ENCODE measurements at regions not wholly inside any gene's neighbourhood (a gene's known extent, or its start where the extent isn't known, plus 50 kb on each side); places are given as distances from the start of the nearest gene placed in this dataset.
A peak's percentile ranks its signal among the peaks of the same experiment; 100 is the strongest.

DNA sequence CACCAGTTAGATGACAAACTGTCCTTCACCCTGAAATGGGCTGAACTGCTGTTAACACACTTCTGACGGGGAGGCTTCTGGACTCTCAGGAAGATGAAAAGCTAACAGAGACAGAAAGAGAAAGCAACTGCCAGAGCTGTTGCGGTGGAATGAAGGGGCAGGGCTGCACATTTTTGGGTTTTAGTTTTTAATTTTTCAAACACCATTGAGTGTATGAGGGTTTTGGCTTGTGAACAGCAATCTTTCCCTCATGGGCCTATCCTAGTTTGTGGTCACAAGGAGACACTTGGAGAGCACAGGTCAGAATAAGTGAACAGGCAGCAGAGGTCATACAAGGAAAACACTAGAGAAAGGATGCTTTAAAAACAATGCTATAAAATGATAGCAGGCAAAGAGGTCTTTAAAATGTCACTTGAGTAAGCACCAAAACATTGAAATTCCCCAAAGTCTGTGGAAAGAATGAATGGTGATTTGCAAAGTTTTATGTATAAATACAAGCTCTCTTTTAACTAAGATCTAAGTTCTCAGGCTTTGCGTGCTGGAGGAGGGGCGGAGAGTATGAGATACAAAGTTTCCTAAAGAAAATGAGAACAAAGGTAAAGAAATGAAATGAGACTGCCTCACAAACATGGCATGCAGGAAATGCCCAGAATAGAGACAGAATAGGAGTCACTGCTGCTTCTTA is 101.4 kb upstream of the GLI3 start:
- no peaks in the 10 kb centered on the region for H3K36me3 ChIP-seq
- H3K4me1 ChIP-seq = no peaks in the 10 kb centered on the region
- ATAC-seq (peak; percentile 77), DNase-seq (peak in 2 of 4 donors; percentile 26 to 36)
- TF ChIP-seq, protein P1, sequence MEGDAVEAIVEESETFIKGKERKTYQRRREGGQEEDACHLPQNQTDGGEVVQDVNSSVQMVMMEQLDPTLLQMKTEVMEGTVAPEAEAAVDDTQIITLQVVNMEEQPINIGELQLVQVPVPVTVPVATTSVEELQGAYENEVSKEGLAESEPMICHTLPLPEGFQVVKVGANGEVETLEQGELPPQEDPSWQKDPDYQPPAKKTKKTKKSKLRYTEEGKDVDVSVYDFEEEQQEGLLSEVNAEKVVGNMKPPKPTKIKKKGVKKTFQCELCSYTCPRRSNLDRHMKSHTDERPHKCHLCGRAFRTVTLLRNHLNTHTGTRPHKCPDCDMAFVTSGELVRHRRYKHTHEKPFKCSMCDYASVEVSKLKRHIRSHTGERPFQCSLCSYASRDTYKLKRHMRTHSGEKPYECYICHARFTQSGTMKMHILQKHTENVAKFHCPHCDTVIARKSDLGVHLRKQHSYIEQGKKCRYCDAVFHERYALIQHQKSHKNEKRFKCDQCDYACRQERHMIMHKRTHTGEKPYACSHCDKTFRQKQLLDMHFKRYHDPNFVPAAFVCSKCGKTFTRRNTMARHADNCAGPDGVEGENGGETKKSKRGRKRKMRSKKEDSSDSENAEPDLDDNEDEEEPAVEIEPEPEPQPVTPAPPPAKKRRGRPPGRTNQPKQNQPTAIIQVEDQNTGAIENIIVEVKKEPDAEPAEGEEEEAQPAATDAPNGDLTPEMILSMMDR (IDR thresholded peaks at IDR 0.05) = no peak
- H3K27ac ChIP-seq = no peak overlapping the region
- intact Hi-C loops (cut with DNase I) = no loop called here
- H3K4me3 ChIP-seq = no peak overlapping the region
- H3K9me3 ChIP-seq = peaks cover 0 to 1% of the 10 kb centered on the region in 2 donors
- H3K27me3 ChIP-seq = no peaks in the 10 kb centered on the region

DNA sequence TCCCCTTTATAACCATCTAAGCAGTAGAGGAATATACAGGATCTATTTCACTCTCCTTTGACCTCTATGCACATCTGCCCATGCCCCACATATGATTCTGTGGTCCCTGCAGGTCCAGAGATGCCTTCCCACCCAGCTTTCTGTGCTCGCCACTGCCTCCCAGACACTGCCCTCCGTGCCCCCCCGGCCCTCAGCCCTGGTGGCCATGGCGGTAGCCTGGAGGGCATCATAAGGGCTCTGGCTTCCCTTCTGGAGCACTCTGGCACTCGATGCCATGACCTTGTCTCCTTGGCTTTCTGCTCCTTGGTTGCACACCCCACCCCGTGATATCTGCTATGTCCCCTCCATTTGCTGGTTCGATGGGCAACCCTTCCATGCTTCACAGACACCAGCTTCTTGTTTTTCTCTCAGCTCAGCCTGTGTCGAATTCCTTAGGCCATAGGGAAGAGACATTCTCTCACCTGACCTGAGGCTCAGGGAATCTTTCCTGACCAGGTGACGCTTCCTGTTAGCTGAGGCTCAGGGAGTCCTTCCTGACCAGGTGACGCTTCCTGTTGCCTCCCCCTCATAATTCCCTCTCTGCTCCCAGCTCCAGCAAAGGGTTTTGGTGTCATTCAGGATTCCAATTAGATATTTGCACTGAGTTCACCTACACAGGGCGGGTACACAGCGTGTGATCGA is 100.4 kb upstream of the GLI3 start:
- TF ChIP-seq, protein P1 (IDR thresholded peaks at IDR 0.05) = no peak
- intact Hi-C loops (cut with DNase I) = no loop called here
- no peak overlapping the region for H3K27ac ChIP-seq

DNA sequence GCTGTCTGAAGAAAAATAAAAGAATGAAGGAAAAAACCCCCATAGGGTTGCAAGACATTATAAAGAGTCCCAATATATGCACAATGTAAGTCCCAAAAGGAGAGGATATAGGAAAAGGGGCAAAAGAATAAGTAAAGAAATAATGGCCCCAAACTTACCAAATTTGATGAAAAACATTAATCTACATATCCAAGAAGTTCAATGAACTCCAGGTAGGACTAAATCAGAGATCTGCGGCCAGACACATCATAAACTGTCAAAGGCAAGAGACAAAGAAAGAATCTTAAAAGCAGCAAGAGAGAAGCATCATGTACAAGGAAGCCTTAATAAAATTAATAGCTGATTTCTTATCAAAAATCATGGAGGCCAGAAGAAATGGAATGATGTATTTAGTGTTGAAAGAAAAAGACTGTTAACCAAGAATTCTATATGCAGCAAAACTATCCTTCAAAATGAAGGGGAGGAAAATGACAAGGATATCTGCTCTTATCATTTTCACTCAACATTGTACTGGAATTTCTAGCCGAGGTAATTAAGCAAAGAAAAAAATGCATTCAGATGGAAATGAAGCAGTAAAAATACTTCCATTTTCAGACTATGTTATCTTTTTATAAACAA is 95.7 kb upstream of the GLI3 start:
- no peak overlapping the region for H3K27ac ChIP-seq
- intact Hi-C loops (cut with DNase I) = no loop called here

More for the DNA sequence above, 100.4 kb upstream of the GLI3 start:
- DNase-seq (peak in 1 of 4 donors; percentile 41), ATAC-seq (no peak)
- Histone ChIP-seq H3K36me3 (no peaks in the 10 kb centered on the region), H3K27me3 (no peaks in the 10 kb centered on the region), H3K4me3 (no peak overlapping the region), H3K4me1 (no peaks in the 10 kb centered on the region), H3K9me3 (peaks cover 0 to 11% of the 10 kb centered on the region in 2 donors)

DNA sequence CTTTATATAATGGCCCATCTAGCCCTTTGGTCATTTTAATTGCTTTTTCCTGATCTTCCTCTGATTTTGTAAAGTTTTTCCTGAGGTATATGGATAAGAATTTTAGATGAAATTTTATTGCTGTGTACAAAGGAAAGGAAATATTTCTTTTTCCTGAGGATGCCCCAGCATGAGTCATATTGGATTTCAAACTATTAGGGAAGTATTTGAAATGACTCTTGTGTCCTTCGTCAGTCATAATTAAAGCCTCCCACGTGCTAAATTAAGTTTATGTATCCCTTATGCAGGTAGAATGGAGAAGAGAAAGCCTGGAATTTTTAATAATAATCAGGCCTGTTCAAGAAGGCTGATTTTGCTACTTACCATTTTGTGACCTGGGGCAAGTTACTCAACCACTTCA is 82.6 kb upstream of the GLI3 start:
- DNase-seq (no peak), ATAC-seq (no peak)
- H3K4me3 ChIP-seq = no peak overlapping the region
- no peak overlapping the region for H3K27ac ChIP-seq
- no peaks in the 10 kb centered on the region for H3K4me1 ChIP-seq
- intact Hi-C loops (cut with DNase I) = no loop called here
- no peaks in the 10 kb centered on the region for H3K27me3 ChIP-seq
- no peaks in the 10 kb centered on the region for H3K9me3 ChIP-seq
- no peaks in the 10 kb centered on the region for H3K36me3 ChIP-seq
- TF ChIP-seq, protein P1 (IDR thresholded peaks at IDR 0.05) = no peak

More for the DNA sequence above, 95.7 kb upstream of the GLI3 start:
- Histone ChIP-seq H3K4me3 (no peak overlapping the region), H3K27me3 (no peaks in the 10 kb centered on the region), H3K36me3 (no peaks in the 10 kb centered on the region), H3K4me1 (no peaks in the 10 kb centered on the region), H3K9me3 (peaks cover 0 to 26% of the 10 kb centered on the region in 2 donors)
- no peak for ATAC-seq
- DNase-seq = no peak
- TF ChIP-seq, protein P1 (IDR thresholded peaks at IDR 0.05) = no peak

DNA sequence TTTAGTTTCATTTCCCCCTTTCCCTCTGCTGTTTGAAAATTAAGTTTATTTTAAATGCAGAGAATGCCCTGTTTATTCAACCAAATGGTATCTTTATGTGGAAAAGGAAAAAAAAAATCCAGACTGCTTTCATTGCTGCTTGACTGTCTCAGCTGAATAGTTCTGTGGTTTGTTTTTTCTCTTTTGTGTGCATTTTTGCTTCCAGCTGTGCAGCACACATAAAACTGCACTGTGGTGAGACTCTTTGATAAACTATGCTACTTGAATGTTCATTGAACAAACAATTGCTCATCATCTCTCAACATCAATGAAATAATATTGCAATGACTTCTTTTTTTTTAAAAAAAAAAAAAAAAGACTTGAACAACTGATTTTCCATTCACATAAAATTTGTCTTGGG is 78.6 kb upstream of the GLI3 start:
- H3K27me3 ChIP-seq = no peaks in the 10 kb centered on the region
- DNase-seq (no peak), ATAC-seq (no peak)
- no peak overlapping the region for H3K4me3 ChIP-seq
- no peak overlapping the region for H3K27ac ChIP-seq
- no peaks in the 10 kb centered on the region for H3K36me3 ChIP-seq
- no peaks in the 10 kb centered on the region for H3K4me1 ChIP-seq
- intact Hi-C loops (cut with DNase I) = no loop called here
- peaks cover 0 to 12% of the 10 kb centered on the region in 2 donors for H3K9me3 ChIP-seq
- TF ChIP-seq, protein P1 (IDR thresholded peaks at IDR 0.05) = no peak
